ENCODE measurements at regions not wholly inside any gene's neighbourhood (a gene's known extent, or its start where the extent isn't known, plus 50 kb on each side); places are given as distances from the start of the nearest gene placed in this dataset.

GRCh38 chr20:63067721-63068560, 61.2 kb upstream of the BHLHE23 start:
- Histone ChIP-seq H3K4me1 (ENCODE audit: control insufficient read depth in 2 of 2, insufficient read depth in 2 of 2, low read length in 2 of 2) (peaks cover 0 to 7% of the 10 kb centered on the region in 2 donors), H3K79me2 (ENCODE audit: control insufficient read depth, insufficient read depth, low read length) (no peaks in the 10 kb centered on the region), H4K20me1 (ENCODE audit: control insufficient read depth, insufficient read depth, low read length, poor library complexity, severe bottlenecking) (no peaks in the 10 kb centered on the region), H3K9me3 (ENCODE audit: control extremely low read depth in 1 of 3, control insufficient read depth in 2 of 3, insufficient read depth in 1 of 3, low read length in 2 of 3) (peaks cover 0 to 15% (median 0%) of the 10 kb centered on the region in 3 donors), H2AFZ (ENCODE audit: insufficient read depth, low read depth, low read length, poor library complexity, severe bottlenecking) (no peak overlapping the region), H3K27me3 (replicated peaks in 1 of 4; ENCODE audit: control extremely low read depth in 1 of 4, control insufficient read depth in 3 of 4, insufficient read depth in 4 of 4, low read length in 3 of 4) (peaks cover 0 to 22% (median 9%) of the 10 kb centered on the region in 4 experiments), H3K36me3 (replicated peaks in 1 of 2; ENCODE audit: control extremely low read depth in 1 of 2, control insufficient read depth in 1 of 2, extremely low read depth in 1 of 2, insufficient read depth in 2 of 2, low read length in 1 of 2) (no peaks in the 10 kb centered on the region), H3K4me3 (ENCODE audit: control extremely low read depth in 1 of 5, extremely low read depth in 1 of 5, insufficient read depth in 1 of 5, low read depth in 2 of 5, low read length in 4 of 5) (no peak overlapping the region), H3K27ac (ENCODE audit: low read length in 2 of 2) (no peak overlapping the region), H3K4me2 (replicated peaks; ENCODE audit: low read depth, low read length, poor library complexity, severe bottlenecking) (no peak overlapping the region), H3K9ac (ENCODE audit: low read length) (no peak overlapping the region)
- intact Hi-C loops (cut with micrococcal nuclease), result no loop called here
- ATAC-seq (ENCODE audit: low read depth) (no peak), DNase-seq (no peak)
- no peaks in the 10 kb centered on the region for H3K4me1 Mint-ChIP-seq
- H3K4me3 Mint-ChIP-seq, result no peak overlapping the region
- H3K9me3 Mint-ChIP-seq (ENCODE audit: insufficient read depth), result no peaks in the 10 kb centered on the region
- ChIA-PET CTCF (no interaction called here), POLR2A (no interaction called here)
- H3K27me3 Mint-ChIP-seq, result peaks cover 32% of the 10 kb centered on the region
- WGBS (ENCODE audit: insufficient coverage), result 77% methylated on average over 20 of the region's 26 CpGs
- no peak overlapping the region for H3K27ac Mint-ChIP-seq
- TF ChIP-seq EZH2 (IDR thresholded peaks at IDR 0.05; ENCODE audit: borderline replicate concordance, insufficient read depth, low read depth, low read length, poor library complexity, severe bottlenecking), result no peak
- TF ChIP-seq, protein P1, sequence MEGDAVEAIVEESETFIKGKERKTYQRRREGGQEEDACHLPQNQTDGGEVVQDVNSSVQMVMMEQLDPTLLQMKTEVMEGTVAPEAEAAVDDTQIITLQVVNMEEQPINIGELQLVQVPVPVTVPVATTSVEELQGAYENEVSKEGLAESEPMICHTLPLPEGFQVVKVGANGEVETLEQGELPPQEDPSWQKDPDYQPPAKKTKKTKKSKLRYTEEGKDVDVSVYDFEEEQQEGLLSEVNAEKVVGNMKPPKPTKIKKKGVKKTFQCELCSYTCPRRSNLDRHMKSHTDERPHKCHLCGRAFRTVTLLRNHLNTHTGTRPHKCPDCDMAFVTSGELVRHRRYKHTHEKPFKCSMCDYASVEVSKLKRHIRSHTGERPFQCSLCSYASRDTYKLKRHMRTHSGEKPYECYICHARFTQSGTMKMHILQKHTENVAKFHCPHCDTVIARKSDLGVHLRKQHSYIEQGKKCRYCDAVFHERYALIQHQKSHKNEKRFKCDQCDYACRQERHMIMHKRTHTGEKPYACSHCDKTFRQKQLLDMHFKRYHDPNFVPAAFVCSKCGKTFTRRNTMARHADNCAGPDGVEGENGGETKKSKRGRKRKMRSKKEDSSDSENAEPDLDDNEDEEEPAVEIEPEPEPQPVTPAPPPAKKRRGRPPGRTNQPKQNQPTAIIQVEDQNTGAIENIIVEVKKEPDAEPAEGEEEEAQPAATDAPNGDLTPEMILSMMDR (IDR thresholded peaks at IDR 0.05), result no peak

GRCh38 chr20:63067266-63067635, 60.5 kb upstream of the BHLHE23 start:
- H3K79me2 ChIP-seq (ENCODE audit: control insufficient read depth, insufficient read depth, low read length), result no peaks in the 10 kb centered on the region
- Mint-ChIP-seq H3K4me3 (no peak overlapping the region), H3K4me1 (no peaks in the 10 kb centered on the region), H3K27ac (no peak overlapping the region), H3K27me3 (peaks cover 26% of the 10 kb centered on the region), H3K9me3 (ENCODE audit: insufficient read depth) (no peaks in the 10 kb centered on the region)
- no peaks in the 10 kb centered on the region for H3K36me3 ChIP-seq (replicated peaks in 1 of 2; ENCODE audit: control extremely low read depth in 1 of 2, control insufficient read depth in 1 of 2, extremely low read depth in 1 of 2, insufficient read depth in 2 of 2, low read length in 1 of 2)
- no peak overlapping the region for H3K4me3 ChIP-seq (ENCODE audit: control extremely low read depth in 1 of 5, extremely low read depth in 1 of 5, insufficient read depth in 1 of 5, low read depth in 2 of 5, low read length in 4 of 5)
- H3K9me3 ChIP-seq (ENCODE audit: control extremely low read depth in 1 of 3, control insufficient read depth in 2 of 3, insufficient read depth in 1 of 3, low read length in 2 of 3), result peaks cover 0 to 14% (median 0%) of the 10 kb centered on the region in 3 donors
- ATAC-seq (ENCODE audit: low read depth), result no peak
- 73% methylated on average over 12 of the region's 12 CpGs for WGBS (ENCODE audit: insufficient coverage)
- H3K27ac ChIP-seq (ENCODE audit: low read length in 2 of 2), result no peak overlapping the region
- H4K20me1 ChIP-seq (ENCODE audit: control insufficient read depth, insufficient read depth, low read length, poor library complexity, severe bottlenecking), result no peaks in the 10 kb centered on the region
- no peak for DNase-seq
- POLR2A ChIA-PET, result no interaction called here
- TF ChIP-seq, protein P1 (IDR thresholded peaks at IDR 0.05), result no peak
- TF ChIP-seq EZH2 (IDR thresholded peaks at IDR 0.05; ENCODE audit: borderline replicate concordance, insufficient read depth, low read depth, low read length, poor library complexity, severe bottlenecking), result no peak
- H3K9ac ChIP-seq (ENCODE audit: low read length), result no peak overlapping the region
- intact Hi-C loops (cut with micrococcal nuclease), result no loop called here
- CTCF ChIA-PET, result no interaction called here
- H2AFZ ChIP-seq (ENCODE audit: insufficient read depth, low read depth, low read length, poor library complexity, severe bottlenecking), result no peak overlapping the region
- no peak overlapping the region for H3K4me2 ChIP-seq (replicated peaks; ENCODE audit: low read depth, low read length, poor library complexity, severe bottlenecking)
- peaks cover 0 to 15% (median 8%) of the 10 kb centered on the region in 4 experiments for H3K27me3 ChIP-seq (replicated peaks in 1 of 4; ENCODE audit: control extremely low read depth in 1 of 4, control insufficient read depth in 3 of 4, insufficient read depth in 4 of 4, low read length in 3 of 4)
- peaks cover 0 to 7% of the 10 kb centered on the region in 2 donors for H3K4me1 ChIP-seq (ENCODE audit: control insufficient read depth in 2 of 2, insufficient read depth in 2 of 2, low read length in 2 of 2)

All from B cell (primary cell).